H1 (cell line): ENCODE measurements at regions not wholly inside any gene's neighbourhood (a gene's known extent, or its start where the extent isn't known, plus 50 kb on each side); places are given as distances from the start of the nearest gene placed in this dataset.

ENCODE experiments used
- CTCF ChIA-PET: fragments of 300-600 bp; sonication (Branson Sonifier 250); formaldehyde crosslinking; loops from one replicate; lab custom pipeline; 2021; ENCODE audit not compliant: partially characterized antibody; lab: Charles Lee
- POLR2A ChIA-PET: fragments of 300-600 bp; sonication (Branson Sonifier 250); formaldehyde crosslinking; loops from one replicate; lab custom pipeline; 2021; ENCODE audit warnings: inconsistent platforms; ENCODE audit not compliant: partially characterized antibody; lab: Charles Lee
- DNase-seq, 2 experiments: peaks; one replicate each; pipeline versions ENCODE4 v3.0.0 to v3.0.0-alpha.2; 2010 to 2022; ENCODE audit warnings: low spot score in 2 of 2, low read depth in 1 of 2, mixed read lengths in 1 of 2
- FAIRE-seq: peaks from 2 replicates; lab custom pipeline; 2011; peaks lifted over from hg19 to GRCh38; lab: Jason Lieb, UNC
- H2AFZ ChIP-seq: 2 replicates; pipeline ENCODE4 v1.8.1; 2012; ENCODE audit warnings: low read length, inconsistent platforms
- H2AK5ac ChIP-seq: 2 replicates; pipeline ENCODE4 v1.6.1; 2013; ENCODE audit warnings: low read depth, low read length
- H2BK120ac ChIP-seq: replicated peaks from 2 replicates; pipeline ENCODE3; 2013; ENCODE audit warnings: low read depth, low read length, inconsistent platforms
- H2BK12ac ChIP-seq: 2 replicates; pipeline ENCODE4 v1.6.1; 2013; ENCODE audit warnings: low read depth, low read length
- H2BK15ac ChIP-seq: 2 replicates; pipeline ENCODE4 v1.6.1; 2013; ENCODE audit warnings: low read length
- H2BK20ac ChIP-seq: 2 replicates; pipeline ENCODE4 v1.6.1; 2013; ENCODE audit warnings: low read length
- H2BK5ac ChIP-seq: 2 replicates; pipeline ENCODE4 v1.6.1; 2013; ENCODE audit warnings: low read depth, low read length
- H3K14ac ChIP-seq: 2 replicates; pipeline ENCODE4 v1.6.1; 2013; ENCODE audit warnings: inconsistent platforms; ENCODE audit not compliant: insufficient read length
- H3K18ac ChIP-seq: 2 replicates; pipeline ENCODE4 v1.6.1; 2013; ENCODE audit warnings: low read length; ENCODE audit errors: extremely low read depth
- H3K23ac ChIP-seq: 2 replicates; pipeline ENCODE4 v1.6.1; 2013; ENCODE audit warnings: inconsistent platforms; ENCODE audit not compliant: insufficient read length
- H3K23me2 ChIP-seq: 2 replicates; pipeline ENCODE4 v1.6.1; 2013; ENCODE audit warnings: low read depth, low read length
- H3K27ac ChIP-seq: 2 replicates; pipeline ENCODE4 v1.6.1; 2011; ENCODE audit warnings: low read depth, low read length, inconsistent platforms
- H3K27me3 ChIP-seq, 4 experiments: replicated peaks in 1 of 4; 1 replicate in 1 of 4; 2 replicates in 3 of 4; pipeline versions ENCODE4 v1.6.1 to v1.8.1; 2011 to 2013; ENCODE audit warnings: low read length in 3 of 4, mild to moderate bottlenecking in 3 of 4, inconsistent platforms in 2 of 4, mixed read lengths in 2 of 4, moderate library complexity in 1 of 4; ENCODE audit not compliant: control insufficient read depth in 3 of 4, insufficient read depth in 3 of 4; ENCODE audit errors: extremely low read depth in 1 of 4
- H3K36me3 ChIP-seq, 4 experiments: 2 replicates each; pipeline versions ENCODE4 v1.6.1 to v1.8.1; 2011 to 2013; ENCODE audit warnings: mild to moderate bottlenecking in 4 of 4, low read length in 3 of 4, moderate library complexity in 2 of 4, control low read depth in 1 of 4, inconsistent platforms in 1 of 4; ENCODE audit not compliant: insufficient read depth in 4 of 4, control insufficient read depth in 2 of 4
- H3K4ac ChIP-seq: replicated peaks from 2 replicates; pipeline ENCODE3; 2013; ENCODE audit warnings: low read length, low read depth, mixed read lengths, inconsistent platforms; ENCODE audit not compliant: insufficient read length
- H3K4me1 ChIP-seq, 4 experiments: replicated peaks in 1 of 4; 1 replicate in 1 of 4; 2 replicates in 3 of 4; pipeline versions ENCODE4 v1.6.1 to v1.8.1; 2011 to 2013; ENCODE audit warnings: low read length in 3 of 4, inconsistent platforms in 2 of 4, mixed read lengths in 1 of 4; ENCODE audit not compliant: insufficient read depth in 4 of 4, control insufficient read depth in 3 of 4
- H3K4me2 ChIP-seq, 2 experiments: 2 replicates each; pipeline versions ENCODE4 v1.6.1 to v1.8.1; 2011 to 2013; ENCODE audit warnings: low read depth in 2 of 2, low read length in 2 of 2, control low read depth in 1 of 2, inconsistent platforms in 1 of 2, mild to moderate bottlenecking in 1 of 2; ENCODE audit not compliant: insufficient read depth in 1 of 2
- H3K4me3 ChIP-seq, 4 experiments: fragments of 200-600, 300-600 bp in 1 of 4; sonication (generic), shearing (Covaris generic), sonication (Bioruptor Twin) in 1 of 4; 2 replicates each; pipeline versions ENCODE4 v1.5.1 to v1.8.1; 2011 to 2016; ENCODE audit warnings: low read length in 4 of 4, low read depth in 3 of 4, control low read depth in 2 of 4, inconsistent platforms in 2 of 4, mild to moderate bottlenecking in 2 of 4, mixed read lengths in 1 of 4, moderate library complexity in 1 of 4; ENCODE audit not compliant: insufficient read depth in 2 of 4; ENCODE audit errors: extremely low read depth in 1 of 4
- H3K56ac ChIP-seq: replicated peaks from 2 replicates; pipeline ENCODE3; 2013; ENCODE audit warnings: low read depth, mild to moderate bottlenecking, mixed read lengths, low read length, inconsistent platforms; ENCODE audit not compliant: insufficient read length
- H3K79me1 ChIP-seq: 2 replicates; pipeline ENCODE4 v1.6.1; 2013; ENCODE audit warnings: low read depth, low read length, control low read depth
- H3K79me2 ChIP-seq, 2 experiments: 2 replicates each; pipeline versions ENCODE4 v1.6.1 to v1.8.1; 2012 to 2013; ENCODE audit warnings: low read length in 2 of 2, mild to moderate bottlenecking in 2 of 2, inconsistent platforms in 1 of 2; ENCODE audit not compliant: insufficient read depth in 2 of 2, control insufficient read depth in 1 of 2
- H3K9ac ChIP-seq, 4 experiments: replicated peaks in 1 of 4; 1 replicate in 1 of 4; 2 replicates in 3 of 4; pipeline versions ENCODE4 v1.6.1 to v1.8.1; 2011 to 2013; ENCODE audit warnings: low read depth in 3 of 4, low read length in 3 of 4, control low read depth in 2 of 4, mild to moderate bottlenecking in 2 of 4, moderate library complexity in 2 of 4, inconsistent platforms in 1 of 4; ENCODE audit errors: extremely low read depth in 1 of 4
- H3K9me3 ChIP-seq, 2 experiments: 2 replicates each; pipeline versions ENCODE4 v1.6.1 to v1.8.1; 2012 to 2013; ENCODE audit warnings: mild to moderate bottlenecking in 2 of 2, moderate library complexity in 2 of 2, control low read depth in 1 of 2, inconsistent platforms in 1 of 2, low read depth in 1 of 2, low read length in 1 of 2, mixed read lengths in 1 of 2; ENCODE audit not compliant: insufficient read depth in 2 of 2
- H4K20me1 ChIP-seq, 2 experiments: replicated peaks in 1 of 2; 2 replicates each; pipeline versions ENCODE3 to v1.8.1; 2011 to 2013; ENCODE audit warnings: inconsistent platforms in 2 of 2, low read length in 2 of 2, mild to moderate bottlenecking in 1 of 2; ENCODE audit not compliant: insufficient read depth in 2 of 2, control insufficient read depth in 1 of 2
- H4K5ac ChIP-seq: 2 replicates; pipeline ENCODE4 v1.6.1; 2013; ENCODE audit warnings: low read length, low read depth, mixed read lengths, inconsistent platforms; ENCODE audit not compliant: insufficient read length
- H4K8ac ChIP-seq: 2 replicates; pipeline ENCODE4 v1.8.0; 2013; ENCODE audit warnings: mild to moderate bottlenecking, moderate library complexity, low read length, inconsistent platforms; ENCODE audit not compliant: insufficient read depth; ENCODE audit errors: extremely low read depth
- H4K91ac ChIP-seq: replicated peaks from 2 replicates; pipeline ENCODE3; 2013; ENCODE audit warnings: low read length, mixed read lengths, inconsistent platforms; ENCODE audit not compliant: insufficient read length
- ASH2L ChIP-seq: fragments of 200-600, 300-600 bp; sonication (generic); IDR thresholded peaks from one replicate; pipeline ENCODE4 v1.7.1; 2017; ENCODE audit warnings: low read length
- EGR1 ChIP-seq: IDR thresholded peaks from 2 replicates; pipeline ENCODE4 v1.6.1; 2011; ENCODE audit warnings: low read depth, low read length, borderline replicate concordance
- KDM4A ChIP-seq: IDR thresholded peaks from one replicate; pipeline ENCODE4 v1.7.1; 2012; ENCODE audit warnings: low read depth, mild to moderate bottlenecking, moderate library complexity, low read length, inconsistent platforms; ENCODE audit not compliant: severe bottlenecking
- WGBS, 2 experiments: shearing (Covaris generic) in 1 of 2; methylation state at CpG; one replicate each; pipeline versions ENCODE4 v1.1.6 to v1.1.7; 2013 to 2015; ENCODE audit warnings: low lambda C conversion rate in 2 of 2, mixed read lengths in 2 of 2, inconsistent platforms in 1 of 2, low coverage in 1 of 2, missing lambda C conversion rate in 1 of 2; ENCODE audit not compliant: insufficient replicate concordance in 2 of 2, insufficient coverage in 1 of 2, insufficient read length in 1 of 2; ENCODE audit errors: extremely low coverage in 1 of 2, missing lambda C conversion rate in 1 of 2; 5-methylcytosine and 5-hydroxymethylcytosine counted together

- H4K8ac ChIP-seq = no peak overlapping the region
- H3K79me1 ChIP-seq = no peaks in the 10 kb centered on the region
- H3K18ac ChIP-seq = no peak overlapping the region
- no peak overlapping the region for H2AK5ac ChIP-seq
- H3K4me1 ChIP-seq = peaks cover 0 to 3% (median 0%) of the 10 kb centered on the region in 4 experiments; a peak in 1 of 7 replicates
- H4K91ac ChIP-seq = no peak overlapping the region
- H3K27me3 ChIP-seq = no peaks in the 10 kb centered on the region
- H3K14ac ChIP-seq = no peak overlapping the region
- no peak overlapping the region for H3K27ac ChIP-seq
- TF ChIP-seq KDM4A = no peak
- TF ChIP-seq ASH2L = no peak
- TF ChIP-seq EGR1 = no peak
- DNase-seq (no peak), FAIRE-seq (no peak)
- H3K56ac ChIP-seq = no peak overlapping the region
- H3K4me3 ChIP-seq = no peak overlapping the region
- no peaks in the 10 kb centered on the region for H3K9me3 ChIP-seq
- no peak overlapping the region for H2BK12ac ChIP-seq
- no peak overlapping the region for H2BK5ac ChIP-seq
- no peak overlapping the region for H3K9ac ChIP-seq
- ChIA-PET POLR2A (no interaction called here), CTCF (interaction anchor here (0.6 kb wide), 1 partner anchor 1185 kb away, joined by 5 read pairs; no protein-coding TSS in a partner anchor)
- H3K4me2 ChIP-seq = no peak overlapping the region
- no peak overlapping the region for H2BK15ac ChIP-seq
- no peak overlapping the region for H3K23ac ChIP-seq
- H3K36me3 ChIP-seq = no peaks in the 10 kb centered on the region
- no peaks in the 10 kb centered on the region for H3K23me2 ChIP-seq
- no peak overlapping the region for H3K4ac ChIP-seq
- H2BK120ac ChIP-seq = no peak overlapping the region
- WGBS, 2 experiments = 90% methylated on average over 5 of the region's 5 CpGs; no CpG with 5 or more reads in 1 of the 2 experiments
- H2BK20ac ChIP-seq = no peak overlapping the region
- H2AFZ ChIP-seq = no peak overlapping the region
- no peaks in the 10 kb centered on the region for H3K79me2 ChIP-seq
- H4K5ac ChIP-seq = no peak overlapping the region
- no peaks in the 10 kb centered on the region for H4K20me1 ChIP-seq
Measured at GRCh38 chr5:143887903-143888665, 76.1 kb downstream of the HMHB1 start.
